GM21825 (cell line): ENCODE measurements at regions not wholly inside any gene's neighbourhood (a gene's known extent, or its start where the extent isn't known, plus 50 kb on each side); places are given as distances from the start of the nearest gene placed in this dataset.

Experiments
- ATAC-seq: cut with Tn5 transposase; IDR thresholded peaks from one replicate; pipeline ENCODE4 v1.9.1; 2021; ENCODE audit warnings: mild to moderate bottlenecking, moderate library complexity; ENCODE audit not compliant: unreplicated experiment

GRCh38 chr2:79453918-79454317 is 58.9 kb upstream of the CTNNA2 start:
- no peak for ATAC-seq

GRCh38 chr2:79452651-79453050 is 60.2 kb upstream of the CTNNA2 start:
- no peak for ATAC-seq

GRCh38 chr2:79447463-79447862 is 65.4 kb upstream of the CTNNA2 start:
- ATAC-seq: no peak

GRCh38 chr2:79446313-79446712 is 66.5 kb upstream of the CTNNA2 start:
- no peak for ATAC-seq

- no peak for ATAC-seq
Measured at GRCh38 chr2:79437433-79438267, 75.2 kb upstream of the CTNNA2 start.

GRCh38 chr2:79434362-79434761 is 78.5 kb upstream of the CTNNA2 start:
- no peak for ATAC-seq

- ATAC-seq: no peak
Measured at GRCh38 chr2:79432731-79433146, 80.1 kb upstream of the CTNNA2 start.

- no peak for ATAC-seq
Measured at GRCh38 chr2:79428745-79429144, 84.1 kb upstream of the CTNNA2 start.

- no peak for ATAC-seq
Measured at GRCh38 chr2:79414690-79415089, 98.2 kb upstream of the CTNNA2 start.

GRCh38 chr2:79394485-79394859 is 118.4 kb upstream of the CTNNA2 start:
- no peak for ATAC-seq

GRCh38 chr2:79393806-79394484 is 118.9 kb upstream of the CTNNA2 start:
- ATAC-seq: no peak

- ATAC-seq: no peak
Measured at GRCh38 chr2:79393107-79393685, 119.7 kb upstream of the CTNNA2 start.

GRCh38 chr2:79389481-79389880 is 123.4 kb upstream of the CTNNA2 start:
- ATAC-seq: no peak

- no peak for ATAC-seq
Measured at GRCh38 chr2:79388024-79388423, 124.8 kb upstream of the CTNNA2 start.

GRCh38 chr2:79387431-79387830 is 125.4 kb upstream of the CTNNA2 start:
- ATAC-seq: no peak

- ATAC-seq: no peak
Measured at GRCh38 chr2:79383681-79384080, 129.2 kb upstream of the CTNNA2 start.

GRCh38 chr2:79375817-79376216 is 137.0 kb upstream of the CTNNA2 start:
- ATAC-seq: no peak

GRCh38 chr2:79373358-79374130 is 139.3 kb upstream of the CTNNA2 start:
- ATAC-seq: no peak

GRCh38 chr2:79370976-79371538 is 141.8 kb upstream of the CTNNA2 start:
- ATAC-seq: no peak

- ATAC-seq: no peak
Measured at GRCh38 chr2:79369127-79369526, 143.7 kb upstream of the CTNNA2 start.

GRCh38 chr2:79368116-79368630 is 144.7 kb upstream of the CTNNA2 start:
- ATAC-seq: no peak
